ENCODE measurements at regions not wholly inside any gene's neighbourhood (a gene's known extent, or its start where the extent isn't known, plus 50 kb on each side); places are given as distances from the start of the nearest gene placed in this dataset.
A peak's percentile ranks its signal among the peaks of the same experiment; 100 is the strongest.

GRCh38 chr1:224486801-224487583, 52.4 kb upstream of the WDR26 start:
- no peak for DNase-seq

- no peak for DNase-seq
These were observed 54.4 kb upstream of the WDR26 start for GRCh38 chr1:224488806-224489499.

GRCh38 chr1:224489534-224490365, 55.2 kb upstream of the WDR26 start:
- no peak for DNase-seq

- DNase-seq = no peak
These were observed 56.2 kb upstream of the WDR26 start for GRCh38 chr1:224490549-224491537.

GRCh38 chr1:224492015-224492414, 57.4 kb upstream of the WDR26 start:
- no peak for DNase-seq

- DNase-seq = no peak
These were observed 58.0 kb upstream of the WDR26 start for GRCh38 chr1:224492632-224493031.

GRCh38 chr1:224493269-224493668, 58.7 kb upstream of the WDR26 start:
- DNase-seq = no peak

- DNase-seq = no peak
These were observed 59.7 kb upstream of the WDR26 start for GRCh38 chr1:224494343-224494742.

- no peak for DNase-seq
These were observed 61.3 kb upstream of the WDR26 start for GRCh38 chr1:224495866-224496265.

GRCh38 chr1:224496826-224497225, 62.2 kb upstream of the WDR26 start:
- no peak for DNase-seq

- DNase-seq = no peak
These were observed 63.3 kb upstream of the WDR26 start for GRCh38 chr1:224497714-224498573.

GRCh38 chr1:224498574-224499170, 64.1 kb upstream of the WDR26 start:
- no peak for DNase-seq

GRCh38 chr1:224499204-224499603, 64.6 kb upstream of the WDR26 start:
- no peak for DNase-seq

GRCh38 chr1:224500796-224501195, 66.2 kb upstream of the WDR26 start:
- DNase-seq = no peak

- no peak for DNase-seq
These were observed 67.2 kb upstream of the WDR26 start for GRCh38 chr1:224501836-224502235.

GRCh38 chr1:224502459-224503160, 68.0 kb upstream of the WDR26 start:
- no peak for DNase-seq

- DNase-seq = peak in 1 of 2 experiments; percentile 17
These were observed 68.8 kb upstream of the WDR26 start for GRCh38 chr1:224503161-224504118.

GRCh38 chr1:224504297-224505041, 69.9 kb upstream of the WDR26 start:
- no peak for DNase-seq
